Mucosa of descending colon (tissue), 3 donors: ENCODE measurements at regions not wholly inside any gene's neighbourhood (a gene's known extent, or its start where the extent isn't known, plus 50 kb on each side); places are given as distances from the start of the nearest gene placed in this dataset.

Experiments used
- ATAC-seq: fragments of 200-7000 bp; cut with Tn5 transposase; one replicate; pipeline ENCODE4 v1.9.1; 2020; ENCODE audit warnings: mild to moderate bottlenecking, moderate library complexity
- DNase-seq, 3 donors: peaks; one replicate each; pipeline ENCODE4 v3.0.0-alpha.2; 2020
- H3K36me3 ChIP-seq: fragments of 200-600 bp; one replicate; pipeline ENCODE4 v1.8.0; 2021; ENCODE audit warnings: low read depth, mild to moderate bottlenecking
- H3K4me1 ChIP-seq: fragments of 200-600 bp; one replicate; pipeline ENCODE4 v1.8.0; 2021; ENCODE audit warnings: low read depth, mild to moderate bottlenecking
- H3K4me3 ChIP-seq: fragments of 200-600 bp; one replicate; pipeline ENCODE4 v1.8.0; 2021; ENCODE audit warnings: mild to moderate bottlenecking
- H3K9me3 ChIP-seq: fragments of 200-600 bp; one replicate; pipeline ENCODE4 v1.8.0; 2021; ENCODE audit warnings: mild to moderate bottlenecking
- intact Hi-C, 2 donors: fragments of 100-400 bp; cut with DNase I in 1 of 2; cut with micrococcal nuclease in 1 of 2; formaldehyde crosslinking; loops; one replicate each; pipeline versions ENCODE4 v1.11.0 to v1.11.1; 2022; cut with DNase I, micrococcal nuclease
- TF ChIP-seq, protein P1 (sequence below): fragments of 200-600 bp; IDR thresholded peaks from one replicate; pipeline ENCODE4 v1.8.0; 2022; ENCODE audit warnings: antibody characterized with exemption, mild to moderate bottlenecking
- donor health status: DM: no; HTN: no; CAD: no; lungs with moderate emphysema.
- donor health status: DM: no; HTN: no; CAD: no.
- donor health status: DM: no; HTN: yes; CAD: no.

DNA sequence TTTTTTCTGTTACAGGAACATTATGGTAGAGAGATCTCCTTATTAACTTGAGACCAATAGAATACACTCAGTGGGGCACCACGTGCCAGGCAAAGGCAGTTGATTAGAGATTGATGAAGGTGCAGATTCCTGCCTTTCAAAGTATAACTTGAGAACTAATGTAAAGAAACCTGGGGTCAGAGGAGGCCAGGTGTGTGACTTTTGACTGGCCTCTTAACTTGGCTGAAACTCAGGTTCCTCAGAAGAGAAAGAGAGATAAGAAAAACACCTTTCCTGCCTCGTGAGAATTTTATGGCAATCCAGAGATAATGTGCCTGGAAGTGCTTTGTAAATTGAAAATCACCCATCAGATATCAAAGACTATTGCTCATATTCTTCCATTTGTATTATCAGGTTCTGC lies 110.7 kb upstream of the GZMB start:
- intact Hi-C loops, result no loop called here
- TF ChIP-seq, protein P1, sequence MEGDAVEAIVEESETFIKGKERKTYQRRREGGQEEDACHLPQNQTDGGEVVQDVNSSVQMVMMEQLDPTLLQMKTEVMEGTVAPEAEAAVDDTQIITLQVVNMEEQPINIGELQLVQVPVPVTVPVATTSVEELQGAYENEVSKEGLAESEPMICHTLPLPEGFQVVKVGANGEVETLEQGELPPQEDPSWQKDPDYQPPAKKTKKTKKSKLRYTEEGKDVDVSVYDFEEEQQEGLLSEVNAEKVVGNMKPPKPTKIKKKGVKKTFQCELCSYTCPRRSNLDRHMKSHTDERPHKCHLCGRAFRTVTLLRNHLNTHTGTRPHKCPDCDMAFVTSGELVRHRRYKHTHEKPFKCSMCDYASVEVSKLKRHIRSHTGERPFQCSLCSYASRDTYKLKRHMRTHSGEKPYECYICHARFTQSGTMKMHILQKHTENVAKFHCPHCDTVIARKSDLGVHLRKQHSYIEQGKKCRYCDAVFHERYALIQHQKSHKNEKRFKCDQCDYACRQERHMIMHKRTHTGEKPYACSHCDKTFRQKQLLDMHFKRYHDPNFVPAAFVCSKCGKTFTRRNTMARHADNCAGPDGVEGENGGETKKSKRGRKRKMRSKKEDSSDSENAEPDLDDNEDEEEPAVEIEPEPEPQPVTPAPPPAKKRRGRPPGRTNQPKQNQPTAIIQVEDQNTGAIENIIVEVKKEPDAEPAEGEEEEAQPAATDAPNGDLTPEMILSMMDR, result no peak
- Histone ChIP-seq H3K9me3 (no peaks in the 10 kb centered on the region), H3K36me3 (no peaks in the 10 kb centered on the region), H3K4me3 (no peak overlapping the region), H3K4me1 (no peaks in the 10 kb centered on the region)
- ATAC-seq (no peak), DNase-seq (no peak)

DNA sequence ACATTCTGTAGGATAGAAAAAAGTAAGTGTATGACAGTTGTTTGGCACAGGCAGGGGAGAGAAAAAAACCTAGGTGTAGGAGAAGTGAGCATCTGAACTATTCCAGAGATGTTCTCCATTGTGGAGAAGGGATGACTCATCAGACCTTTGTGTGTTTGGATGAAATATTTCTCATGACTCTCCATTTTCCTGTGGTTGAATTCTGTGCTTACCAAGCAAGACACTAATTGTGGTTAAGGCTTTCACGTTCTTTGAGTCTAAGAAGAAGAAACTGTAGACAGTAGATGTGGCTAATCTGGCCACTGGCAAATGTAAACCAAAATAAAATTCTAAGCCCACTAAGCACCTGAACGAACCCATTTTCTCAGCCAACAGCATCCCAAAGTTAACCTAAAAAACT lies 107.9 kb upstream of the GZMB start:
- no peak overlapping the region for H3K4me3 ChIP-seq
- no peaks in the 10 kb centered on the region for H3K9me3 ChIP-seq
- H3K36me3 ChIP-seq, result no peaks in the 10 kb centered on the region
- TF ChIP-seq, protein P1, result no peak
- ATAC-seq (no peak), DNase-seq (no peak)
- no peaks in the 10 kb centered on the region for H3K4me1 ChIP-seq
- intact Hi-C loops, result no loop called here

DNA sequence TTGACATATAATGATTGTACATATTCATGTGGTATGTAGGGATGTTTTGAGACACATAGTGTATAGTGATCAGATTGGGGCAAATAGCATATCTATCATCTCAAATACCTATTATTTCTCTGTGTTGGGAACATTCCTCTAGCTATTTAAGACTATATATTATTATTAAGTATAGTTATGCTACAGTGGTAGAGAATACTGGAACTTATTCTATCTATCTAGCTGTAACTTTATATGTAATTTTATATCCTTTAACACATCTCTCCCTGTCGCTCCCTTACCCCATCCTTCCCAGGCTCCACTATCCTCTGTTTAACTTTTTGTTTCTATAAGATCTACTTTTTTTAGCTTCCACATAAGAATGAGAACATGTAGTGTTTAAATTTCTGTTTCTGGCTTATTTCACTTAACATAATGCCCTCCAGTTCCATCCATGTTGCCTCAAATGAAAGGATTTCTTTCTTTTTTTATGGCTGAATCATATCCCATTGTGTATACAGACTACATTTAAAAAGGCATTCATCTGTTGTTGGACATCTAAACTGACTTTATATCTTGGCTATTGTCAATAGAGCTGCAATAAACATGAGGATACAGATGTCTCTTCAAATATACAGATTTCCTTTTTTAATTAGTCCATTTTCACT lies 102.1 kb upstream of the GZMB start:
- Histone ChIP-seq H3K4me1 (no peaks in the 10 kb centered on the region), H3K9me3 (no peaks in the 10 kb centered on the region), H3K4me3 (no peak overlapping the region), H3K36me3 (no peaks in the 10 kb centered on the region)
- intact Hi-C loops, result loop anchor here in 1 of 2 donors (10.0 kb wide), 1 partner anchor 419 kb away; no protein-coding TSS in a partner anchor
- no peak for ATAC-seq
- TF ChIP-seq, protein P1, result no peak
- no peak for DNase-seq

DNA sequence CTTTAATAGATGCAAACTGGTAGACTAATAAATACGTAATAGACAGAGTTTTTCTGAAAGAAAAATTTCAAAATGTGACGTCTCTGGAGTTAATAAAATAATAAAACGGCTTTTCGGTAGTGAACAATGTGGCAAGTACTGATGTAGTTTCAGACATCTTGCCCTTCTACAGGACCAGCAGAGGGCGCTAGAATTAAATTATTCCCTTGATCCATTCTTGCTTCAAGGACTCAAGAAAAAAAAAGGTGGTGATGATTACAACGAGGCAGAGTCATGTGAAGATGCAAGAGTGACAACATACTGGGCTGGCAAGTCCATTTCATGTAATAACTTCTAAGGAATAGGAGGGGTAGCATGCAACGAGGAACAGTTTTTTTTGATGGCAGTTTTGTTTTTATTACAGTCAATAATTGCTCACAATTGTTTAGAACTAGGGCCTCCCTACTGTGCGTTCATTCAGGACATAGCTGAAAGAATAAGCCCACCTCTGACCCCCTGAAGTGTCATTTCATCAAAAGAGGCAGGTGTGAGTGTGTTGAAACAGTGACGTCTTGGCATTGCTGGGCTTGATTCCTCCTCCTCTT lies 101.0 kb upstream of the GZMB start:
- Histone ChIP-seq H3K9me3 (no peaks in the 10 kb centered on the region), H3K4me3 (no peak overlapping the region), H3K36me3 (no peaks in the 10 kb centered on the region), H3K4me1 (no peaks in the 10 kb centered on the region)
- intact Hi-C loops, result loop anchor here (5.0 to 10.0 kb wide), 2 partner anchors 402 to 420 kb away; no protein-coding TSS in a partner anchor
- ATAC-seq, result peak; percentile 75
- TF ChIP-seq, protein P1, result peak; percentile 50
- DNase-seq, result peak in 1 of 3 donors; percentile 81

DNA sequence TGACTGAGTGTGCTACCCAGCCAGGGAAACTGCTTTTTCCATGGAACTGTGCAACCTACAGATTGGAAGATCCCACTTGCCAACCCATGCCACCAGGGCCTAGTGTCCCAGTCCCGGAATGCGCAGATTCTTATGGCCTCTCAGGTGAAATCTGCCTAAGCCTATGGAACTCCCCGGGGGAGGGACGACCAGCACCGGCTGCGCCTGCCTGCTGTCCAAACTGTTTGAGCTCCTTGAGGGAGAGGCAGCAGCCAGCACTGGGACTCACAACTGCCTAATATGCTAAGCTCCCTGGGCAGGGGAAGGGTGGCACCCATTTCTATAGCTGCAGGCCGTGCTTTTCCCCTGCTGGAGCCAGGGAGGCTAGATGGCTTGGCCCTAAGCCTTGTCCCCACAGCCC lies 92.5 kb upstream of the GZMB start:
- DNase-seq (no peak), ATAC-seq (no peak)
- intact Hi-C loops, result no loop called here
- Histone ChIP-seq H3K36me3 (no peaks in the 10 kb centered on the region), H3K4me1 (no peaks in the 10 kb centered on the region), H3K4me3 (no peak overlapping the region), H3K9me3 (no peaks in the 10 kb centered on the region)
- TF ChIP-seq, protein P1, result no peak
